Kidney (tissue), 13 donors: ENCODE measurements at regions not wholly inside any gene's neighbourhood (a gene's known extent, or its start where the extent isn't known, plus 50 kb on each side); places are given as distances from the start of the nearest gene placed in this dataset.
A peak's percentile ranks its signal among the peaks of the same experiment; 100 is the strongest.

Experiments
- DNase-seq, 5 donors: peaks; one replicate each; pipeline ENCODE4 v3.0.0-alpha.2; 2013 to 2020
- FAIRE-seq: peaks from 2 replicates; lab custom pipeline; 2012; peaks lifted over from hg19 to GRCh38; lab: Jason Lieb, UNC
- H3K27ac ChIP-seq, 2 donors: one replicate each; pipeline ENCODE4 v1.7.0; 2013; ENCODE audit warnings: low read depth in 2 of 2, low read length in 2 of 2, inconsistent platforms in 1 of 2
- H3K27me3 ChIP-seq: one replicate; pipeline ENCODE4 v1.7.1; 2013; ENCODE audit warnings: low read length, inconsistent platforms; ENCODE audit not compliant: control insufficient read depth, insufficient read depth
- H3K36me3 ChIP-seq, 3 donors: one replicate each; pipeline versions ENCODE4 v1.7.0 to v1.7.1; 2013; ENCODE audit warnings: low read length in 3 of 3, control low read depth in 1 of 3, inconsistent platforms in 1 of 3; ENCODE audit not compliant: insufficient read depth in 3 of 3, control insufficient read depth in 2 of 3
- H3K4me1 ChIP-seq, 3 donors: one replicate each; pipeline versions ENCODE4 v1.7.0 to v1.7.1; 2013; ENCODE audit warnings: low read length in 3 of 3, inconsistent platforms in 1 of 3, low read depth in 1 of 3; ENCODE audit not compliant: control insufficient read depth in 2 of 3, insufficient read depth in 2 of 3
- H3K4me3 ChIP-seq, 3 donors: one replicate each; pipeline versions ENCODE4 v1.7.0 to v1.8.1; 2013; ENCODE audit warnings: low read length in 3 of 3, control low read depth in 1 of 3, inconsistent platforms in 1 of 3
- H3K9ac ChIP-seq, 3 donors: one replicate each; pipeline versions ENCODE4 v1.7.0 to v1.7.1; 2013; ENCODE audit warnings: low read length in 3 of 3, control low read depth in 1 of 3, inconsistent platforms in 1 of 3
- H3K9me3 ChIP-seq, 3 donors: one replicate each; pipeline versions ENCODE4 v1.7.0 to v1.7.1; 2013; ENCODE audit warnings: low read length in 3 of 3, control low read depth in 1 of 3, inconsistent platforms in 1 of 3; ENCODE audit not compliant: control insufficient read depth in 2 of 3, insufficient read depth in 1 of 3
- CTCF ChIP-seq: IDR thresholded peaks from 3 replicates; pipeline ENCODE4 v1.5.1; 2012; ENCODE audit warnings: mild to moderate bottlenecking, moderate library complexity, borderline replicate concordance; ENCODE audit not compliant: insufficient read depth; ENCODE audit errors: extremely low read depth
- intact Hi-C: fragments of 100-400 bp; cut with DNase I; formaldehyde crosslinking; loops from one replicate; pipeline ENCODE4 v1.11.1; 2022
- donor health status: control.
- donor health status: control.
- donor health status: control.
- donor health status: control.
- donor health status: control.
- donor health status: DM: yes; HTN: yes; CAD: no.
- donor health status: Normal renal cell carcinoma (clear cell type).

- TF ChIP-seq CTCF: no peak
- FAIRE-seq (no peak), DNase-seq (no peak)
- intact Hi-C loops: no loop called here
- H3K9ac ChIP-seq: no peak overlapping the region
- no peaks in the 10 kb centered on the region for H3K4me1 ChIP-seq
- H3K4me3 ChIP-seq: no peak overlapping the region
- H3K9me3 ChIP-seq: no peaks in the 10 kb centered on the region
- no peaks in the 10 kb centered on the region for H3K36me3 ChIP-seq
- no peak overlapping the region for H3K27ac ChIP-seq
- H3K27me3 ChIP-seq: no peaks in the 10 kb centered on the region
Measured at GRCh38 chr18:55658598-55658997, 70.6 kb upstream of the TCF4 start.

GRCh38 chr18:55657572-55658331, 69.8 kb upstream of the TCF4 start:
- intact Hi-C loops: no loop called here
- no peak overlapping the region for H3K27ac ChIP-seq
- no peak for FAIRE-seq

GRCh38 chr18:55654986-55655385, 67.0 kb upstream of the TCF4 start:
- no peaks in the 10 kb centered on the region for H3K27me3 ChIP-seq
- no peak overlapping the region for H3K4me3 ChIP-seq
- FAIRE-seq: no peak
- no peaks in the 10 kb centered on the region for H3K4me1 ChIP-seq
- intact Hi-C loops: no loop called here
- TF ChIP-seq CTCF: no peak
- no peaks in the 10 kb centered on the region for H3K36me3 ChIP-seq
- no peak overlapping the region for H3K27ac ChIP-seq
- DNase-seq: peak in 1 of 5 donors; percentile 14
- no peak overlapping the region for H3K9ac ChIP-seq
- H3K9me3 ChIP-seq: no peaks in the 10 kb centered on the region

More at GRCh38 chr18:55657572-55658331, 69.8 kb upstream of the TCF4 start:
- H3K9ac ChIP-seq: no peak overlapping the region
- no peak for TF ChIP-seq CTCF
- H3K9me3 ChIP-seq: no peaks in the 10 kb centered on the region
- H3K36me3 ChIP-seq: no peaks in the 10 kb centered on the region
- no peaks in the 10 kb centered on the region for H3K4me1 ChIP-seq
- H3K27me3 ChIP-seq: no peaks in the 10 kb centered on the region
- DNase-seq: no peak
- no peak overlapping the region for H3K4me3 ChIP-seq
